RWPE1 (cell line): ENCODE measurements at regions not wholly inside any gene's neighbourhood (a gene's known extent, or its start where the extent isn't known, plus 50 kb on each side); places are given as distances from the start of the nearest gene placed in this dataset.

ENCODE experiments used
- CTCF ChIA-PET: fragments of 350-600 bp; sonication (Branson Sonifier 250); formaldehyde crosslinking; extraction: SDS; loops from one replicate; lab custom pipeline; 2021; lab: Yijun Ruan, JAX
- POLR2A ChIA-PET: fragments of 400-600 bp; formaldehyde crosslinking; extraction: SDS; loops from one replicate; lab custom pipeline; 2020; ENCODE audit warnings: antibody characterized with exemption; ENCODE audit not compliant: low non-redundant PET; lab: Yijun Ruan, JAX
- DNase-seq: peaks from one replicate; pipeline ENCODE4 v3.0.0; 2012; ENCODE audit warnings: low spot score
- H3K27ac ChIP-seq: fragments of 450-650 bp; 2 replicates; pipeline ENCODE4 v1.5.1; 2017
- TF ChIP-seq, protein P1 (sequence below): fragments of 450-650 bp; conservative IDR thresholded peaks from 2 replicates; pipeline ENCODE4 v1.5.1; 2017; ENCODE audit warnings: low read depth, mild to moderate bottlenecking

DNA sequence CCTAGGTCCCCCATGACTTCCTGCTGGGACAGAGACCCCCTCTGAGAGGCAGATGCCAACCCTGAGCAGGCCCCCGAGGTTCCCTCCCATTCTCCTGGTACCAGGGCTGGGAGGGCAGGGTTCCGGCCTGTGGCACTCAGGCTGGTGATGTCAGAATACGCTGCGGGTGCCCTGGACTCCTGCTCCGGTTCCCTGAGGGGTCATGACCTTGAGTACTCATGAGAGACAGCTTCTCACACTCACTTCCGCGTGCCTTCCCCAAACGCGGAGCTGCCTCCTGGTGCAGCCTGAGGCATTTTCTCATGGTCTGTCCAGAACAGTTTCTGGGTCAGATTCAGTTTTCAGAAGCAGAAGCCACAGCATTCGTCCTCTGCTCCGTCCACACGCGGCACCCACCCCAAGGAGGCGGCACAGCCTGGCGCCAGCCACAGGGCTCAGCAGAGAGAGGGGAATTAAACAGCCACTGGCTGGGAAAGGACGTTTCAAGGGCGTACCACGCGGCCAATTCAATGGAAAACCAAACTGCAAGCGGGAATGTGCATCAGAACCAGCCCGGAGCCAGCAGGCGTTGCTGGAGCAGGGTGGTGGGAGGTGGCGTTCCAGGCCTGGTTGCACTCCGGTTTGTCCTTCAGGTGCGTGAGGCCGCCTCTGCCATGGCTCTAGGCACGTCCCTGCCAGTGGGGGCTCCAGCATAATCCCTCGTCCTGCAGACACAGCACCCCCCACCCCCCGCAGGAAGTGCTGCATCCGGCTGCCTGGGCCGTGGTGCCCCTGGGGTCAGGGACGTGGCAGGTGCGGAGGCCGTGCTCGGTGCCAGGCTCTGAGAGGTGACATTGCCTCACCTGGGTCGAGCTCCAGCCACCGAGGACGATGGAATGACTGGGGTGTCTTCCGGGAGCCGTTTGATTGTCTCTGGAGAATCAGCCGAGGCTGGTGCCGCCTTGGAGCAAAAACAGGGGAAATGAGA is 58.3 kb upstream of the BHLHE23 start:
- ChIA-PET POLR2A (no interaction called here), CTCF (interaction anchor here (0.5 to 0.6 kb wide), 2 partner anchors 81 to 154 kb away, joined by 3 to 4 read pairs; no protein-coding TSS in a partner anchor)
- DNase-seq, result no peak

DNA sequence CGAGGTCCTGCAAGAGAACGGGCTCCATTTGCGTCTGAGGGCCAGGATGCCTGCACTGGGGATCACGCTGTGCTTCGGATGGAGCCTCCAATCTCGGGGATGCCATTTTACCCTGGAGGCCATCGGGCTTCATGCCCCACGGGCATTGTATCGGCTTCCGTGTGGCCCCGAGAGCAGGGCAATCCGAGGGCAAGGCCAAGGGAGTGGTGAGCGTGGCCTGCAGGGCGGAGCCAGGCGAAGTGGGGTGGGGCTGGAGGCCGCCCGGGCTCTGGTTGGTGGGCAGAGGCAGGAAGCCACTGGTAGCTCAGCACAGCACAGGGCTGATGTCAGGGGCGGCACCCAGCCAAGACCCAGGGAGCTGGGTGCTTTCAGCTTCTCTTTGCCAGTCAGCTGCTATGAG is 57.5 kb upstream of the BHLHE23 start:
- POLR2A ChIA-PET, result no interaction called here
- TF ChIP-seq, protein P1, sequence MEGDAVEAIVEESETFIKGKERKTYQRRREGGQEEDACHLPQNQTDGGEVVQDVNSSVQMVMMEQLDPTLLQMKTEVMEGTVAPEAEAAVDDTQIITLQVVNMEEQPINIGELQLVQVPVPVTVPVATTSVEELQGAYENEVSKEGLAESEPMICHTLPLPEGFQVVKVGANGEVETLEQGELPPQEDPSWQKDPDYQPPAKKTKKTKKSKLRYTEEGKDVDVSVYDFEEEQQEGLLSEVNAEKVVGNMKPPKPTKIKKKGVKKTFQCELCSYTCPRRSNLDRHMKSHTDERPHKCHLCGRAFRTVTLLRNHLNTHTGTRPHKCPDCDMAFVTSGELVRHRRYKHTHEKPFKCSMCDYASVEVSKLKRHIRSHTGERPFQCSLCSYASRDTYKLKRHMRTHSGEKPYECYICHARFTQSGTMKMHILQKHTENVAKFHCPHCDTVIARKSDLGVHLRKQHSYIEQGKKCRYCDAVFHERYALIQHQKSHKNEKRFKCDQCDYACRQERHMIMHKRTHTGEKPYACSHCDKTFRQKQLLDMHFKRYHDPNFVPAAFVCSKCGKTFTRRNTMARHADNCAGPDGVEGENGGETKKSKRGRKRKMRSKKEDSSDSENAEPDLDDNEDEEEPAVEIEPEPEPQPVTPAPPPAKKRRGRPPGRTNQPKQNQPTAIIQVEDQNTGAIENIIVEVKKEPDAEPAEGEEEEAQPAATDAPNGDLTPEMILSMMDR, result no peak
- CTCF ChIA-PET, result no interaction called here
- H3K27ac ChIP-seq, result no peak overlapping the region
- no peak for DNase-seq

More for the DNA sequence above, 58.3 kb upstream of the BHLHE23 start:
- TF ChIP-seq, protein P1, result no peak
- H3K27ac ChIP-seq, result no peak overlapping the region

- ChIA-PET CTCF (interaction anchor here (1.4 kb wide), 1 partner anchor 161 kb away, joined by 6 read pairs; no protein-coding TSS in a partner anchor), POLR2A (no interaction called here)
- TF ChIP-seq, protein P1, result no peak
- no peak for DNase-seq
- no peak overlapping the region for H3K27ac ChIP-seq
Measured at GRCh38 chr20:63062188-63063140, 55.7 kb upstream of the BHLHE23 start.

DNA sequence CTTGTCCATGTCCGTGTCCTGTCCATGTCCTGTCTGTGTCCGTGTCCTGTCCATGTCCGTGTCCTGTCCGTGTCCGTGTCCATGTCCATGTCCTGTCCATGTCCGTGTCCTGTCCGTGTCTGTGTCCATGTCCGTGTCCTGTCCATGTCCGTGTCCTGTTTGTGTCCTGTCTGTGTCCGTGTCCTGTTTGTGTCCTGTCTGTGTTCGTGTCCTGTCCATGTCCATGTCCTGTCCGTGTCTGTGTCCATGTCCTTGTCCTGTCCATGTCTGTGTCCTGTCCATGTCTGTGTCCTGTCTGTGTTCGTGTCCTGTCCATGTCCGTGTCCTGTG is 55.0 kb upstream of the BHLHE23 start:
- POLR2A ChIA-PET, result no interaction called here
- TF ChIP-seq, protein P1, result no peak
- H3K27ac ChIP-seq, result no peak overlapping the region
- DNase-seq, result no peak
- CTCF ChIA-PET, result no interaction called here

- POLR2A ChIA-PET, result no interaction called here
- TF ChIP-seq, protein P1, result no peak
- H3K27ac ChIP-seq, result no peak overlapping the region
- DNase-seq, result no peak
- CTCF ChIA-PET, result interaction anchor here (1.0 kb wide), 1 partner anchor 122 kb away, joined by 3 read pairs; no protein-coding TSS in a partner anchor
Measured at GRCh38 chr20:63061051-63061770, 54.4 kb upstream of the BHLHE23 start.
